Neural cell (in vitro differentiated cells): ENCODE measurements at regions not wholly inside any gene's neighbourhood (a gene's known extent, or its start where the extent isn't known, plus 50 kb on each side); places are given as distances from the start of the nearest gene placed in this dataset.

Experiments used
- EP300 ChIP-seq: fragments of 450-650 bp; conservative IDR thresholded peaks from 2 replicates; pipeline ENCODE4 v1.6.1; 2014; ENCODE audit warnings: antibody characterized with exemption, mild to moderate bottlenecking, moderate library complexity; ENCODE audit not compliant: poor library complexity, severe bottlenecking
- EZH2 ChIP-seq: fragments of 200-600, 300-800 bp; shearing (Covaris generic), sonication (generic); IDR thresholded peaks from 2 replicates; pipeline ENCODE4 v1.6.1; 2014; ENCODE audit warnings: antibody characterized with exemption, low read length, borderline replicate concordance, mild to moderate bottlenecking; ENCODE audit not compliant: insufficient read depth, poor library complexity, severe bottlenecking
- MXI1 ChIP-seq: fragments of 450-650 bp; conservative IDR thresholded peaks from 2 replicates; pipeline ENCODE4 v1.6.1; 2014; ENCODE audit warnings: antibody characterized with exemption, mild to moderate bottlenecking; ENCODE audit not compliant: poor library complexity, severe bottlenecking
- RAD21 ChIP-seq: fragments of 450-650 bp; conservative IDR thresholded peaks from 2 replicates; pipeline ENCODE4 v1.6.1; 2014; ENCODE audit warnings: antibody characterized with exemption, mild to moderate bottlenecking, moderate library complexity
- TAF1 ChIP-seq: IDR thresholded peaks from 2 replicates; pipeline ENCODE4 v1.6.1; 2012; ENCODE audit warnings: low read depth
- TF ChIP-seq, protein P1 (sequence below): fragments of 450-650 bp; IDR thresholded peaks from 2 replicates; pipeline ENCODE4 v1.5.1; 2014; ENCODE audit warnings: antibody characterized with exemption, mild to moderate bottlenecking, moderate library complexity; ENCODE audit not compliant: poor library complexity, severe bottlenecking
- TF ChIP-seq, protein P2 (sequence below): IDR thresholded peaks from 2 replicates; pipeline ENCODE4 v1.6.1; 2012; ENCODE audit warnings: borderline replicate concordance

DNA sequence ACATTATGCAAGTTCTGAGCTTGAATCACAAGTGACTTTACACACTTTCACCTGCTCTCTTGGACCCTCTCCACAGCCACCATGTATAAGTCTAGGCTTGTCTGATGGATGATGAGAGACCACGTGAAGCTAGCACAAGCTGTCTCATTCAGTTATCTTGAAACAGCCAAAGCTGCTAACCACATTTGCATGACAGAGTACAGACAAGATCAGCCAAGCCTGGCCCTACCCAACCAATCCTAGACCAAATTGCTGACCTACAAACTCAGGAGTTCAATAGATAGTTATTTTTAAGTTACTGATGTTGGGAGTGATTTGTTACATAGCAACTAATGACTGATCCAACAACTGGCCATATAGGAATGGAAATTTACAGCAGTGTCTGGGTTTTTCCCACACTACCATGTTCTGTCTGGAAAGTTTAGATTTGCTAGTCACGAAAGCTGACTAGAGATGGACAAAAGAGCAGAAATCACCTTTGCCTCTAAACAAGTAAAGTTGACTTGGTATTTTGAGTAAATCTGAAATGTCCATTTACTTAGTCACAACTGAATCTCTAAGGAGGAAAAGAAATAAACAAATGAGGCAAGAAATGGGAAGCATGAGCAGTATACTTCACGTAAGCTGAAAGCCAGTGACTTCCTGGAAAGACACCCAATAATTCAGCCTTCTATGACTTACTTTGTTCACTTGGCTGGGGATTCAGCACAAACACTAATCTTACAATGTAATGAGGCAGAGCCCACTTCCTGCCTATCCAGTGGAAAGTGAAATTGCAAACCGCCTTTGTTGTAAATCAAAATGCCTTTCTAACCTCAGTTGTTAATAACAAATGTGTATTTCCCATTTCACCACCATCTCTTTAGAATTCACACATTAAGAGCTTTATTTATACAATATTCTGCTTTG lies 101.7 kb downstream of the FAM181B start:
- TF ChIP-seq, protein P1, sequence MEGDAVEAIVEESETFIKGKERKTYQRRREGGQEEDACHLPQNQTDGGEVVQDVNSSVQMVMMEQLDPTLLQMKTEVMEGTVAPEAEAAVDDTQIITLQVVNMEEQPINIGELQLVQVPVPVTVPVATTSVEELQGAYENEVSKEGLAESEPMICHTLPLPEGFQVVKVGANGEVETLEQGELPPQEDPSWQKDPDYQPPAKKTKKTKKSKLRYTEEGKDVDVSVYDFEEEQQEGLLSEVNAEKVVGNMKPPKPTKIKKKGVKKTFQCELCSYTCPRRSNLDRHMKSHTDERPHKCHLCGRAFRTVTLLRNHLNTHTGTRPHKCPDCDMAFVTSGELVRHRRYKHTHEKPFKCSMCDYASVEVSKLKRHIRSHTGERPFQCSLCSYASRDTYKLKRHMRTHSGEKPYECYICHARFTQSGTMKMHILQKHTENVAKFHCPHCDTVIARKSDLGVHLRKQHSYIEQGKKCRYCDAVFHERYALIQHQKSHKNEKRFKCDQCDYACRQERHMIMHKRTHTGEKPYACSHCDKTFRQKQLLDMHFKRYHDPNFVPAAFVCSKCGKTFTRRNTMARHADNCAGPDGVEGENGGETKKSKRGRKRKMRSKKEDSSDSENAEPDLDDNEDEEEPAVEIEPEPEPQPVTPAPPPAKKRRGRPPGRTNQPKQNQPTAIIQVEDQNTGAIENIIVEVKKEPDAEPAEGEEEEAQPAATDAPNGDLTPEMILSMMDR: no peak
- TF ChIP-seq EZH2 (no peak), MXI1 (no peak), EP300 (no peak), RAD21 (no peak), TAF1 (no peak)
- TF ChIP-seq, protein P2, sequence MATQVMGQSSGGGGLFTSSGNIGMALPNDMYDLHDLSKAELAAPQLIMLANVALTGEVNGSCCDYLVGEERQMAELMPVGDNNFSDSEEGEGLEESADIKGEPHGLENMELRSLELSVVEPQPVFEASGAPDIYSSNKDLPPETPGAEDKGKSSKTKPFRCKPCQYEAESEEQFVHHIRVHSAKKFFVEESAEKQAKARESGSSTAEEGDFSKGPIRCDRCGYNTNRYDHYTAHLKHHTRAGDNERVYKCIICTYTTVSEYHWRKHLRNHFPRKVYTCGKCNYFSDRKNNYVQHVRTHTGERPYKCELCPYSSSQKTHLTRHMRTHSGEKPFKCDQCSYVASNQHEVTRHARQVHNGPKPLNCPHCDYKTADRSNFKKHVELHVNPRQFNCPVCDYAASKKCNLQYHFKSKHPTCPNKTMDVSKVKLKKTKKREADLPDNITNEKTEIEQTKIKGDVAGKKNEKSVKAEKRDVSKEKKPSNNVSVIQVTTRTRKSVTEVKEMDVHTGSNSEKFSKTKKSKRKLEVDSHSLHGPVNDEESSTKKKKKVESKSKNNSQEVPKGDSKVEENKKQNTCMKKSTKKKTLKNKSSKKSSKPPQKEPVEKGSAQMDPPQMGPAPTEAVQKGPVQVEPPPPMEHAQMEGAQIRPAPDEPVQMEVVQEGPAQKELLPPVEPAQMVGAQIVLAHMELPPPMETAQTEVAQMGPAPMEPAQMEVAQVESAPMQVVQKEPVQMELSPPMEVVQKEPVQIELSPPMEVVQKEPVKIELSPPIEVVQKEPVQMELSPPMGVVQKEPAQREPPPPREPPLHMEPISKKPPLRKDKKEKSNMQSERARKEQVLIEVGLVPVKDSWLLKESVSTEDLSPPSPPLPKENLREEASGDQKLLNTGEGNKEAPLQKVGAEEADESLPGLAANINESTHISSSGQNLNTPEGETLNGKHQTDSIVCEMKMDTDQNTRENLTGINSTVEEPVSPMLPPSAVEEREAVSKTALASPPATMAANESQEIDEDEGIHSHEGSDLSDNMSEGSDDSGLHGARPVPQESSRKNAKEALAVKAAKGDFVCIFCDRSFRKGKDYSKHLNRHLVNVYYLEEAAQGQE: no peak
